KMS-11 (cell line): ENCODE measurements at regions not wholly inside any gene's neighbourhood (a gene's known extent, or its start where the extent isn't known, plus 50 kb on each side); places are given as distances from the start of the nearest gene placed in this dataset.
A peak's percentile ranks its signal among the peaks of the same experiment; 100 is the strongest.

Experiments used
- H2AFZ ChIP-seq: fragments of 200-600 bp; sonication (generic); 2 replicates; pipeline ENCODE4 v1.6.1; 2016; ENCODE audit warnings: antibody characterized with exemption, mixed run types, low read depth
- H3K27ac ChIP-seq: fragments of 200-600 bp; sonication (generic); 2 replicates; pipeline ENCODE4 v1.6.1; 2016; ENCODE audit warnings: mild to moderate bottlenecking, mixed run types
- H3K27me3 ChIP-seq: fragments of 200-600 bp; sonication (generic); 2 replicates; pipeline ENCODE4 v1.6.1; 2017; ENCODE audit warnings: mild to moderate bottlenecking, low read depth, mixed run types, moderate library complexity; ENCODE audit not compliant: insufficient read depth
- H3K36me3 ChIP-seq: fragments of 200-600 bp; sonication (generic); 2 replicates; pipeline ENCODE4 v1.6.1; 2017; ENCODE audit warnings: mild to moderate bottlenecking, mixed run types; ENCODE audit not compliant: insufficient read depth
- H3K4me1 ChIP-seq: fragments of 200-600 bp; sonication (generic); 2 replicates; pipeline ENCODE4 v1.6.1; 2016; ENCODE audit warnings: mild to moderate bottlenecking, low read depth, mixed run types; ENCODE audit not compliant: poor library complexity, severe bottlenecking
- H3K4me2 ChIP-seq: fragments of 200-600 bp; sonication (generic); 2 replicates; pipeline ENCODE4 v1.7.0; 2016; ENCODE audit warnings: mild to moderate bottlenecking, mixed run types
- H3K4me3 ChIP-seq: fragments of 200-600 bp; sonication (generic); IDR thresholded peaks from 2 replicates; pipeline ENCODE4 v1.6.1; 2017; ENCODE audit warnings: low read depth, low read length, mixed read lengths; ENCODE audit not compliant: insufficient read depth
- H3K79me2 ChIP-seq: fragments of 200-600 bp; sonication (generic); 2 replicates; pipeline ENCODE4 v1.6.1; 2016; ENCODE audit warnings: low read depth, mixed run types; ENCODE audit not compliant: insufficient read depth
- H3K9ac ChIP-seq: fragments of 200-600 bp; sonication (generic); 2 replicates; pipeline ENCODE4 v1.6.1; 2016; ENCODE audit warnings: mild to moderate bottlenecking, mixed run types
- H4K20me1 ChIP-seq: fragments of 200-600 bp; sonication (generic); 2 replicates; pipeline ENCODE4 v1.6.1; 2016; ENCODE audit warnings: mild to moderate bottlenecking, mixed run types; ENCODE audit not compliant: insufficient read depth
- TF ChIP-seq, protein P1 (sequence below): fragments of 200-600 bp; sonication (generic); conservative IDR thresholded peaks from 2 replicates; pipeline ENCODE4 v1.6.1; 2017; ENCODE audit warnings: low read depth, mild to moderate bottlenecking, antibody characterized with exemption, low read length, moderate library complexity, mixed read lengths

DNA sequence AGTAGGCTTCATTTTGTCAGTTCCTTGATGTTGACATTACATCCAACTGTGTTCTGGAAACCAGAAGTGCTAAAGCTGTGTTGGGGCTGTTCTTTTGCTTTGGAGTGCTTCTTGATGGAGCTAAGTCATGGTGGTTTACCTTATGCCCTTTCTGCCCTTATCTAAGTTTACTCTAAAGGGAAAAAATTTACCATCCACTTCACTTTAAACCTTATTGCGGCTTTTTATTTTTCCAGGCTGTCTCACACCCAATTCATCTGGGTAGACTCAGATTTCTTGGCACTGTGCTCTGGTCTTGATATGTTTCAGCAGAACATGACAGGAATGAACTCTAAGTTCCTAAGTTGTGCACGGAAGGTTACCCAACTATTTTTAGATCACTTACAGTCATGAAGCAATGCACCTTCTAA, 104.7 kb upstream of the TTC29 start:
- H3K36me3 ChIP-seq, result no peaks in the 10 kb centered on the region
- H3K4me2 ChIP-seq, result no peak overlapping the region
- H3K27me3 ChIP-seq, result no peaks in the 10 kb centered on the region
- H3K27ac ChIP-seq, result no peak overlapping the region
- H3K4me1 ChIP-seq, result no peaks in the 10 kb centered on the region
- no peak overlapping the region for H3K4me3 ChIP-seq
- TF ChIP-seq, protein P1, sequence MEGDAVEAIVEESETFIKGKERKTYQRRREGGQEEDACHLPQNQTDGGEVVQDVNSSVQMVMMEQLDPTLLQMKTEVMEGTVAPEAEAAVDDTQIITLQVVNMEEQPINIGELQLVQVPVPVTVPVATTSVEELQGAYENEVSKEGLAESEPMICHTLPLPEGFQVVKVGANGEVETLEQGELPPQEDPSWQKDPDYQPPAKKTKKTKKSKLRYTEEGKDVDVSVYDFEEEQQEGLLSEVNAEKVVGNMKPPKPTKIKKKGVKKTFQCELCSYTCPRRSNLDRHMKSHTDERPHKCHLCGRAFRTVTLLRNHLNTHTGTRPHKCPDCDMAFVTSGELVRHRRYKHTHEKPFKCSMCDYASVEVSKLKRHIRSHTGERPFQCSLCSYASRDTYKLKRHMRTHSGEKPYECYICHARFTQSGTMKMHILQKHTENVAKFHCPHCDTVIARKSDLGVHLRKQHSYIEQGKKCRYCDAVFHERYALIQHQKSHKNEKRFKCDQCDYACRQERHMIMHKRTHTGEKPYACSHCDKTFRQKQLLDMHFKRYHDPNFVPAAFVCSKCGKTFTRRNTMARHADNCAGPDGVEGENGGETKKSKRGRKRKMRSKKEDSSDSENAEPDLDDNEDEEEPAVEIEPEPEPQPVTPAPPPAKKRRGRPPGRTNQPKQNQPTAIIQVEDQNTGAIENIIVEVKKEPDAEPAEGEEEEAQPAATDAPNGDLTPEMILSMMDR, result no peak
- H3K9ac ChIP-seq, result no peak overlapping the region
- no peaks in the 10 kb centered on the region for H4K20me1 ChIP-seq
- H2AFZ ChIP-seq, result no peak overlapping the region
- no peaks in the 10 kb centered on the region for H3K79me2 ChIP-seq

GRCh38 chr4:147052361-147052760, 106.7 kb upstream of the TTC29 start:
- H3K4me2 ChIP-seq, result no peak overlapping the region

GRCh38 chr4:147054228-147054872, 108.7 kb upstream of the TTC29 start:
- Histone ChIP-seq H3K27ac (no peak overlapping the region), H2AFZ (no peak overlapping the region), H3K79me2 (no peaks in the 10 kb centered on the region), H4K20me1 (no peaks in the 10 kb centered on the region), H3K4me1 (no peaks in the 10 kb centered on the region), H3K4me2 (no peak overlapping the region), H3K36me3 (no peaks in the 10 kb centered on the region), H3K4me3 (no peak overlapping the region), H3K27me3 (no peaks in the 10 kb centered on the region), H3K9ac (no peak overlapping the region)
- TF ChIP-seq, protein P1, result no peak

More at GRCh38 chr4:147052361-147052760, 106.7 kb upstream of the TTC29 start:
- TF ChIP-seq, protein P1, result no peak
- H3K27me3 ChIP-seq, result no peaks in the 10 kb centered on the region
- H3K79me2 ChIP-seq, result no peaks in the 10 kb centered on the region
- no peak overlapping the region for H2AFZ ChIP-seq
- H3K4me3 ChIP-seq, result no peak overlapping the region
- no peak overlapping the region for H3K27ac ChIP-seq
- H3K4me1 ChIP-seq, result no peaks in the 10 kb centered on the region
- H4K20me1 ChIP-seq, result no peaks in the 10 kb centered on the region
- no peaks in the 10 kb centered on the region for H3K36me3 ChIP-seq
- no peak overlapping the region for H3K9ac ChIP-seq

- no peak overlapping the region for H3K27ac ChIP-seq
Measured at GRCh38 chr4:147056940-147057610, 111.4 kb upstream of the TTC29 start.

More at GRCh38 chr4:147056940-147057610, 111.4 kb upstream of the TTC29 start:
- Histone ChIP-seq H3K4me2 (peak overlapping the region; percentile 3; the same call in 1 of the 2 replicates), H3K4me3 (no peak overlapping the region), H3K9ac (no peak overlapping the region), H2AFZ (peak overlapping the region; percentile 23; the same call in 1 of the 2 replicates), H3K27me3 (no peaks in the 10 kb centered on the region), H4K20me1 (no peaks in the 10 kb centered on the region), H3K4me1 (no peaks in the 10 kb centered on the region), H3K79me2 (no peaks in the 10 kb centered on the region), H3K36me3 (no peaks in the 10 kb centered on the region)
- TF ChIP-seq, protein P1, result no peak
